ENCODE measurements at regions not wholly inside any gene's neighbourhood (a gene's known extent, or its start where the extent isn't known, plus 50 kb on each side); places are given as distances from the start of the nearest gene placed in this dataset.

DNA sequence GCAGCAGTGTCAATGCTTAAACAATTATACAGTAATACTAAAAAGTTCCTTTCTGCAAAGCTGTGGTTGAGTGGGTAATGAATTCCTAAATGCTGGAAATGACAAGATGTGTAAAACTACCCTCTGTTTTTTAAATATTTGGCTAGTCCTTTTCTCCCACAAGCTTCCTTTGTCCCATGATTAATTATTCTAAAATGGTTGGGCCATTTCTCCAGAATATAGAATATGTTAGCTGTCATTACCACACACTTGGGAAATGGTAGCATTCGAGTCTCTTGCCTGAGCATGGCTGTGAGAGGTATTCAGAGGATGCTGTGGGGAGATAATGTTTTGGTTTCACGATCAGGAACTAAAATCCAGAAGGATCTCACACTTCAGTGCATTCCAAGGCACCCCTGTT lies 1185.8 kb downstream of the UQCRFS1 start:
- H3K4me2 ChIP-seq (ENCODE audit: insufficient read depth, low read length): no peak overlapping the region
- H3K27ac ChIP-seq (ENCODE audit: insufficient read depth, low read depth, low read length): no peak overlapping the region
- no peaks in the 10 kb centered on the region for H3K36me3 ChIP-seq (ENCODE audit: control insufficient read depth in 2 of 2, extremely low read depth in 1 of 2, insufficient read depth in 2 of 2, low read length in 2 of 2)
- H3K9me1 ChIP-seq (replicated peaks; ENCODE audit: control insufficient read depth, extremely low read depth, insufficient read depth, low read length): no peaks in the 10 kb centered on the region
- FAIRE-seq (no peak), DNase-seq (ENCODE audit: low read depth, low spot score) (no peak)
- intact Hi-C loops (cut with micrococcal nuclease) (no loop called here), dilution Hi-C loops (cut with MboI; ENCODE audit: extremely low pct_ligation_motif_present, low sequenced_read_pairs) (no loop called here)
- H3K4me1 ChIP-seq (ENCODE audit: control insufficient read depth, extremely low read depth, insufficient read depth, low read length): no peaks in the 10 kb centered on the region
- no peaks in the 10 kb centered on the region for H4K20me1 ChIP-seq (replicated peaks; ENCODE audit: control insufficient read depth, extremely low read depth, insufficient read depth, low read length)
- no peak overlapping the region for H3K9ac ChIP-seq (replicated peaks; ENCODE audit: extremely low read depth, insufficient read depth, low read length)
- H3K79me2 ChIP-seq (ENCODE audit: control insufficient read depth, insufficient read depth, low read length): no peaks in the 10 kb centered on the region
- CTCF ChIA-PET: no interaction called here
- peaks cover 3% of the 10 kb centered on the region for H3K9me3 ChIP-seq (replicated peaks; ENCODE audit: control insufficient read depth, insufficient read depth, low read length)
- H3K27me3 ChIP-seq (ENCODE audit: control insufficient read depth in 2 of 2, insufficient read depth in 2 of 2, low read length in 2 of 2): no peaks in the 10 kb centered on the region
- H2AFZ ChIP-seq (ENCODE audit: low read depth, low read length): no peak overlapping the region
- BruUV-seq (replicated peaks): no TSS peak
- POLR2A ChIA-PET: no interaction called here
- no peak for TF ChIP-seq POLR2AphosphoS5 (IDR thresholded peaks at IDR 0.05; ENCODE audit: insufficient read depth, low read depth, low read length)
- TF ChIP-seq MAX (IDR thresholded peaks at IDR 0.05; ENCODE audit: insufficient read depth, insufficient read length): no peak
- TF ChIP-seq FOS (IDR thresholded peaks at IDR 0.05; ENCODE audit: borderline replicate concordance, insufficient read depth, low read length): no peak
- TF ChIP-seq MYC (IDR thresholded peaks at IDR 0.05; ENCODE audit: low read depth, low read length): no peak
- no peak for TF ChIP-seq EZH2 (IDR thresholded peaks at IDR 0.05; ENCODE audit: borderline replicate concordance, low read depth, low read length, severe bottlenecking)
- no peak for TF ChIP-seq JUN (IDR thresholded peaks at IDR 0.05; ENCODE audit: borderline replicate concordance, insufficient read depth, insufficient read length, low read depth)
- TF ChIP-seq POLR2A (IDR thresholded peaks at IDR 0.05; ENCODE audit: low read depth, low read length): no peak
- TF ChIP-seq, protein P1, sequence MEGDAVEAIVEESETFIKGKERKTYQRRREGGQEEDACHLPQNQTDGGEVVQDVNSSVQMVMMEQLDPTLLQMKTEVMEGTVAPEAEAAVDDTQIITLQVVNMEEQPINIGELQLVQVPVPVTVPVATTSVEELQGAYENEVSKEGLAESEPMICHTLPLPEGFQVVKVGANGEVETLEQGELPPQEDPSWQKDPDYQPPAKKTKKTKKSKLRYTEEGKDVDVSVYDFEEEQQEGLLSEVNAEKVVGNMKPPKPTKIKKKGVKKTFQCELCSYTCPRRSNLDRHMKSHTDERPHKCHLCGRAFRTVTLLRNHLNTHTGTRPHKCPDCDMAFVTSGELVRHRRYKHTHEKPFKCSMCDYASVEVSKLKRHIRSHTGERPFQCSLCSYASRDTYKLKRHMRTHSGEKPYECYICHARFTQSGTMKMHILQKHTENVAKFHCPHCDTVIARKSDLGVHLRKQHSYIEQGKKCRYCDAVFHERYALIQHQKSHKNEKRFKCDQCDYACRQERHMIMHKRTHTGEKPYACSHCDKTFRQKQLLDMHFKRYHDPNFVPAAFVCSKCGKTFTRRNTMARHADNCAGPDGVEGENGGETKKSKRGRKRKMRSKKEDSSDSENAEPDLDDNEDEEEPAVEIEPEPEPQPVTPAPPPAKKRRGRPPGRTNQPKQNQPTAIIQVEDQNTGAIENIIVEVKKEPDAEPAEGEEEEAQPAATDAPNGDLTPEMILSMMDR (IDR thresholded peaks at IDR 0.05; ENCODE audit: extremely low read depth in 1 of 2, insufficient read depth in 1 of 2, low read depth in 1 of 2, low read length in 2 of 2): no peak
- no peak for TF ChIP-seq GATA2 (IDR thresholded peaks at IDR 0.05; ENCODE audit: insufficient read depth, insufficient read length, low read depth, low read length)
- H3K4me3 ChIP-seq (replicated peaks in 1 of 3; ENCODE audit: insufficient read depth in 1 of 3, low read depth in 1 of 3, low read length in 3 of 3): no peak overlapping the region

Measured in endothelial cell of umbilical vein (primary cell).